ENCODE measurements at regions not wholly inside any gene's neighbourhood (a gene's known extent, or its start where the extent isn't known, plus 50 kb on each side); places are given as distances from the start of the nearest gene placed in this dataset.
A peak's percentile ranks its signal among the peaks of the same experiment; 100 is the strongest.

DNA sequence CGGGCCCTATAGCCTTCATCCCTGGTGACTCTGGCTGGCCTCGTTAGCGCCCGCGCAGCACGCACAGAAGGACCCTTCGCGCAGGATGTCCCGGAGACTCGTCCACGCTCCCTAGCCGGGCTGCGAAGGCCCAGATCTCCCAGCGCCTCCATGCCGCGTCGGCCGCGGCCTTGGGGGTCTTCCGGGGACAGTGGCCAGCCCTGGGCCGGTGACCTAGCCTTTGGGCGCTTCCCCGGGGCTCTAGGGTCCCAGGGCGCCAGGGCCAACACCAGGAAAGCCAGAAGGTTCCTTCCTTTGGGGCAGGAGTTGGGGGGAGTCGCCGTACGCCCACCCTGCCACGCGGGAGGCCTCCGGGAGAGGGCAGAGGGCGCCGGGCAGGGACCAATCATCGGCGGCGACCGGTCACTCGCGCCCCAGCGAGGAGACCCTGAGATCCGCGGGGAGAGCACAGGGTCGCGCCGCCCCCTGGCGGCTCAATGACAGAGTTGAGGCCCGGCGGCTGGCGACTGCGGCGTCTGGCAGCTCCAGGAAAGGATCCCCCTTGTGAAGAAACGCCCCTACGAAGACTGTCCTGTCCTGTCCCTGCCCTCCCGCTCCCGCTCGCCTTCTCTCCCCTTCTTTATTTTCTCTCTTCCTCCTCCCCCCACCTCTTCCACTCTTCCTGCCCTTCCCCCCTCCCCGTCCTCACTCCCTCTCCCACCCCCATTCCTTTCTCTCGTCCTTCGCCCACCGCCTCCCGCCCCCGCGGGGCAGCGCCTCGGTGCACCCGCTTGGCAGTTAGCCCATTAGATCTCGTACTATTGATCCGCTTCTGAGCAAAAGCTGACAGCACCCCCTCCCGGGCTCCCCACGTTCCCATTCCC lies 62.3 kb upstream of the LBX1 start:
- TF ChIP-seq, protein P1, sequence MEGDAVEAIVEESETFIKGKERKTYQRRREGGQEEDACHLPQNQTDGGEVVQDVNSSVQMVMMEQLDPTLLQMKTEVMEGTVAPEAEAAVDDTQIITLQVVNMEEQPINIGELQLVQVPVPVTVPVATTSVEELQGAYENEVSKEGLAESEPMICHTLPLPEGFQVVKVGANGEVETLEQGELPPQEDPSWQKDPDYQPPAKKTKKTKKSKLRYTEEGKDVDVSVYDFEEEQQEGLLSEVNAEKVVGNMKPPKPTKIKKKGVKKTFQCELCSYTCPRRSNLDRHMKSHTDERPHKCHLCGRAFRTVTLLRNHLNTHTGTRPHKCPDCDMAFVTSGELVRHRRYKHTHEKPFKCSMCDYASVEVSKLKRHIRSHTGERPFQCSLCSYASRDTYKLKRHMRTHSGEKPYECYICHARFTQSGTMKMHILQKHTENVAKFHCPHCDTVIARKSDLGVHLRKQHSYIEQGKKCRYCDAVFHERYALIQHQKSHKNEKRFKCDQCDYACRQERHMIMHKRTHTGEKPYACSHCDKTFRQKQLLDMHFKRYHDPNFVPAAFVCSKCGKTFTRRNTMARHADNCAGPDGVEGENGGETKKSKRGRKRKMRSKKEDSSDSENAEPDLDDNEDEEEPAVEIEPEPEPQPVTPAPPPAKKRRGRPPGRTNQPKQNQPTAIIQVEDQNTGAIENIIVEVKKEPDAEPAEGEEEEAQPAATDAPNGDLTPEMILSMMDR (IDR thresholded peaks at IDR 0.05; ENCODE audit: low read depth, low read length) = peak; percentile 62
- peak overlapping the region; percentile 53 for H3K4me3 ChIP-seq (ENCODE audit: low read depth, low read length)

DNA sequence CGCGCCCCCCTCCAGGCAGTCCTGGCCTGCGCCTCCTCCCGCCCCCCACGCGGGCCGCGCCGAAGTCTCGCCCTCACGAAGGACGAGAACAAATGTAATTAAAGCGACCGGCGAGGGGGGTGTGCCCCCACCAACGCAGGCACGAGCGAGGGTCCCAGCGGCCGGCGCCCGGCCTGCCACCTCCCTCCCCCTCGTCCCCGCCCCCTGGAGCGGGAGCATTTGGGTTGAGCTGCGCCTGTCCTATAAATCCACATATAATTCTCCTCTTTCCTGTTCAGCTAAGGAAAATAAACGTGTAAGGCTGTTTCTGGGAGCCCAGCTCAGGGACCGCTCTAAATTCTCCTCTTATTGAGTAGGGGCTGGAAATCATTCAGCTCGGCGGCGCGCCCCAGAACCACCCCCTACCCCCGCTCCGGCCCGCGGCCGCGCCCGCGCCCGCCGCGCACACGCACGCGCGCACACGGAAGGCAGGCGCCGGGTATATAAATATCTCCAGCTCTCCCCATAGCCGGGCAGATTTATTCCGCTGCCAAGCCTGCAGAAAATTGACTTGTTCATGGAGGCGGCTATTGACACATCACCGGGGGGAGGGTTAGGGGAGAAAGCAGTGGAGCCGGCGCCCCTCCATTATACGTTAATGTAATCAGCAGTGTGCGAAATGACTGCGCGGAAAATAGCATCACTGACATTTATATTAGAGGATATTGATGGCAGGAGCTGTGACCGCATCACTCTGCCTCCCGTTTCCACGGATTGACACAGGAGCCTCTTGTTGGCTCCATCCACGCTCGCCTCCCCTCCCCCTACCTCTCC lies 61.6 kb upstream of the BTRC start:
- TF ChIP-seq, protein P1 (IDR thresholded peaks at IDR 0.05; ENCODE audit: low read depth, low read length) = no peak

DNA sequence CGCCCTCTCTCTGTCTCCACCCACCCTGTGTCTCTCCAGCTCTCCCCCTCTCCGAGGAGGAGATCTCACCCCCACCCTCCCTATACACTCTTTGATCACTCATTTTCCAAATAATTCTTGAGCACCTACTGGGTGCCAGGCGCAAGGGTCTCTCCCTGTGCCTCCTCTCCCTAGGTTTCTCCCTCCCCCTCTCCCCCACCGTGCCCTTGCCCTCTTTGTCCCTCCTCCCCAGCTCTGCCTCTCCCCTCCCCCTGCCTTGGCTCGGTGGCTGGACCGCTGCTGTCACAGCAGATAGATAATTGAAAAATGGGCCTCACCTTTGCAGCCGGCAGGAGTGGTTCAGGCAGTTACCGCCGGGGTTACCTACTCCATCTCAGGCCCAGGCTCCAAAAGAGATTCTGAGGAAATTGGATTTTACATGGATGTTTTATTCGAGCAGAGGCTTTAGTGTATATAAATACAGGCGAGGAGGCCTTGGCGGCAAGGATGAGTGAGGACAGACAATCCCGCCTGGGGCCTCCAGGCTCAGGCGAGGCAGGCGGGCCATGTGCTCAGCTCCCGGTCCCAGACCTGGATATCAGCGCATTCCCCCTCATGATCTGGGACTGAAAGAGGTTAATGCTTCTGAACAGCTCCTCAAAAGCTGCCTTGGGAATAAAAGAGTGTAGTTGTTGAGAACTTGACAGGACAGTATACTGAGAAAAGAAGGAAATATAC lies 60.8 kb upstream of the BTRC start:
- TF ChIP-seq, protein P1 (IDR thresholded peaks at IDR 0.05; ENCODE audit: low read depth, low read length) = no peak
- no peak overlapping the region for H3K4me3 ChIP-seq (ENCODE audit: low read depth, low read length)

More for the DNA sequence above, 61.6 kb upstream of the BTRC start:
- H3K4me3 ChIP-seq (ENCODE audit: low read depth, low read length) = peak overlapping the region; percentile 53

DNA sequence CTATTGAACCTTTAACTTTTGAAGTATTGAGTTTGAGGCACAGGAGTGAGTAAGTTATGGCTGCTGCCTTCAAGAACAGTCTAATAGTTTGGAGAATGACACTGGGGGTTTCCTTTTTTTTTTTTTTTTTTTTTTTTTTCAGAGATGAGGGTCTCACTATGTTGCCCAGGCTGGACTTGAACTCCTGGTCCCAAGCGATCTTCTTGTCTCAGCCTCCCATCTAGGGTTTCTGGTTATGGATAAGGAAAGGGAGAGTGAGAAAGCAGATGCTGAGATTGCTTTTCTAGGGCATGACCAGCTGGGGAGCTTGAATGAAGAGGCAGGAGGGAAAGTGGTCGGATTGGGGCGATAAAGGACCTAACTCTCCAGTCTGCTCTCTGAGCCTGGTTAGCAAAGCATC lies 59.9 kb upstream of the BTRC start:
- TF ChIP-seq, protein P1 (IDR thresholded peaks at IDR 0.05; ENCODE audit: low read depth, low read length) = no peak
- H3K4me3 ChIP-seq (ENCODE audit: low read depth, low read length) = no peak overlapping the region

DNA sequence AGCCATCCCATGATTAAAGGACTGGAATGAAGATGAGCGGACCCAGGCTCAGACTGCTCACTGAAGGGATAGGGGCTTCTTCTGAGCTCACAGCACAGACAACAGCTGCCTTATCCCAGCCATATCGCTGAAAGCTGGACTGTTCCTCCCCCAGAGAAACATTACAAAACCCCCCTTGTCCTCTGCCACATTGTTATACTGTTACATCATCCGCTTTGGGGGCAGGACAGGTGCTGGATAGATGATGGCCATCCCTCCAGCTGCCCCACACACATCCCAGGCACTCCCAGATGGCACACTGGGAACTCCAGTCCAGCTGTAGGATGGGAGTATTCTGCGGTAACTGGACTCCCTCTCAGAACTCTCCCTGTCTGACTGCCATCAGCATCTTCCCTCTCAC lies 58.7 kb upstream of the BTRC start:
- no peak overlapping the region for H3K4me3 ChIP-seq (ENCODE audit: low read depth, low read length)
- TF ChIP-seq, protein P1 (IDR thresholded peaks at IDR 0.05; ENCODE audit: low read depth, low read length) = no peak

DNA sequence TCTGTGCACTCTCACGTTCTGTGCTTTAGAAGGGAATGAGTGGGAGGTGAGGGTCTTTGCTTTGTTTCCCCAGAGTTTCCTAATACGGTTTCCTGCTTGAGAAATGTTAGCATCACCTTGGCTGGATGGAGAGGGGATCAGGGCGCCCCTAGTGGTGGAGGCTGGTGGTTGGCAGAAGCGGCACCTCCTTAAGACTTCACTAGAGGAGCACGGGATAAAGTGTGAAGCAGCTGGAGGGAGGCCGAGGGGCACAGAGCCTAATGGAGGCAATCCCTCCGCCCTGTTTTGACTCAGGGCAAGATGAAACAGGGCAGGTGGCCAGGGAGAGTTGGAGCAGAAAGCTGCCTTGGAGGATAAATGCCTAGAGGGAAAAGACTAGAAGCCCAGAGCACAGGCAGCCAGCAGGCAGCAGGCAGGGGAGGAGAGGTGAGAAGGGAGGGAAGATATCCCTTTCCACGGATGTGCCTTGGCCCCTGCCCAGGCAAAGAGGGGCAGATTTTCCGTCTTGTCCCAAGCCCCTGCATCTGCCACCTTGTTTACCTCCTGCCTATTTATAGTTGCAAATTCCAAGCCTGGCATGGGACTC lies 56.0 kb upstream of the BTRC start:
- TF ChIP-seq, protein P1 (IDR thresholded peaks at IDR 0.05; ENCODE audit: low read depth, low read length) = peak; percentile 66
- H3K4me3 ChIP-seq (ENCODE audit: low read depth, low read length) = no peak overlapping the region
